Hepatocyte (in vitro differentiated cells): ENCODE measurements at regions not wholly inside any gene's neighbourhood (a gene's known extent, or its start where the extent isn't known, plus 50 kb on each side); places are given as distances from the start of the nearest gene placed in this dataset.

Source experiments
- DNase-seq: peaks from one replicate; pipeline ENCODE4 v3.0.0-alpha.2; 2016; ENCODE audit warnings: low spot score
- H2AFZ ChIP-seq: fragments of 200-600 bp; sonication (generic); 2 replicates; pipeline ENCODE4 v1.6.0; 2016; ENCODE audit warnings: antibody characterized with exemption, mild to moderate bottlenecking
- H3K27ac ChIP-seq: fragments of 200-600 bp; sonication (generic); 2 replicates; pipeline ENCODE4 v1.5.1; 2016; ENCODE audit warnings: mild to moderate bottlenecking
- H3K27me3 ChIP-seq: fragments of 200-600 bp; sonication (generic); 2 replicates; pipeline ENCODE4 v1.6.1; 2016
- H3K36me3 ChIP-seq: fragments of 200-600 bp; sonication (generic); replicated peaks from 2 replicates; pipeline ENCODE4 v1.5.1; 2016; ENCODE audit warnings: low read depth; ENCODE audit not compliant: insufficient read depth
- H3K4me1 ChIP-seq: fragments of 200-600 bp; sonication (generic); 2 replicates; pipeline ENCODE4 v1.5.1; 2016; ENCODE audit warnings: mild to moderate bottlenecking, moderate library complexity; ENCODE audit not compliant: insufficient read depth
- H3K4me2 ChIP-seq: fragments of 200-600 bp; sonication (generic); 2 replicates; pipeline ENCODE4 v1.6.0; 2016
- H3K4me3 ChIP-seq: fragments of 200-600 bp; sonication (generic); 2 replicates; pipeline ENCODE4 v1.5.1; 2016; ENCODE audit warnings: mild to moderate bottlenecking
- H3K79me2 ChIP-seq: fragments of 200-600 bp; sonication (generic); 2 replicates; pipeline ENCODE4 v1.6.0; 2017; ENCODE audit warnings: mild to moderate bottlenecking
- H3K9me2 ChIP-seq: fragments of 200-600 bp; sonication (generic); replicated peaks from 2 replicates; pipeline ENCODE4 v1.6.0; 2017; ENCODE audit warnings: mild to moderate bottlenecking; ENCODE audit not compliant: insufficient read depth
- H3K9me3 ChIP-seq: fragments of 200-600 bp; sonication (generic); 2 replicates; pipeline ENCODE4 v1.5.1; 2016; ENCODE audit warnings: low read depth, mild to moderate bottlenecking
- H4K20me1 ChIP-seq: fragments of 200-600 bp; sonication (generic); 2 replicates; pipeline ENCODE4 v1.6.0; 2016; ENCODE audit warnings: mild to moderate bottlenecking; ENCODE audit not compliant: insufficient read depth, poor library complexity, severe bottlenecking
- CTCF ChIP-seq: fragments of 200-600 bp; sonication (generic); IDR thresholded peaks from 2 replicates; pipeline ENCODE4 v1.5.1; 2016; ENCODE audit warnings: antibody characterized with exemption, mild to moderate bottlenecking; ENCODE audit not compliant: poor library complexity
- EZH2 ChIP-seq: fragments of 200-600 bp; sonication (generic); IDR thresholded peaks from 2 replicates; pipeline ENCODE4 v1.6.1; 2016; ENCODE audit warnings: antibody characterized with exemption, mild to moderate bottlenecking, borderline replicate concordance
- EZH2phosphoT487 ChIP-seq: fragments of 200-600 bp; sonication (generic); IDR thresholded peaks from one replicate; pipeline ENCODE4 v1.6.1; 2018; ENCODE audit warnings: antibody characterized with exemption, mild to moderate bottlenecking, low read depth, moderate library complexity; ENCODE audit not compliant: unreplicated experiment, severe bottlenecking
- WGBS: methylation state at CpG from one replicate; pipeline ENCODE4 v1.1.6; 2016; ENCODE audit warnings: low lambda C conversion rate; ENCODE audit errors: missing lambda C conversion rate; 5-methylcytosine and 5-hydroxymethylcytosine counted together

DNA sequence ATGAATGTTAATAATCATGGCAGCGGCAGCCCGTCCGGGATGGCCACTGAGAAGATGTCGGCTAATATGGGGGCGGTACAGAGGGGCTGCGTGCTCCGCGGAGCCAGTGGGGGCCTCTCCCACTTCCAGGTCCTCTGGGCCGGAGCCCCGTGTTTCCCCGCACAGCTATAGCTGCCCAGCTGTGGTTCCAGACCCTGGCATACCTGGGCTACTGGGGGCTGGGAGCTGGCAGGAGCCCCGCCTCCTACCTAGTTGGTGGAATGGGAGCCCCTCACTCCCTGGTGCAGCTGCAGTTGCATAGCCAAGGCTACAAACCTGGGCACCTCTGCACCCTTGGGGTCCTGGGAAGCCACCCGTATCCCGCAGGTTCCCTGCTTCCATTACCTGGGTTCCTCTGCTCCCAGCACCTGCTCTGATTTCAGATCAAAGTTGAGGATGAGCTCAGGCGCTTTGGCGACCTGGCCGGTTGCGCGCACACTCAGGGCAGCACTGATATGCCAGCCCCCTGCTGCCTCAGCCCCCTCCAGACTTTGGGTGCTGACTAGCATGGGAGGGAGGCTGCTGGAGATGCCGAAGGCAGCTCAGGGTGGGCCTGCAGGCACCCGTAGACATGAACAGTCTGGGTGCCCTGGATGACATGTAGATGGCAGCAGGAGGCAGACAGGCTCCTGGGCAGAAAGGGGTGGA lies 236.5 kb upstream of the SEMA3D start:
- Histone ChIP-seq H2AFZ (no peak overlapping the region), H3K27ac (no peak overlapping the region), H3K79me2 (no peaks in the 10 kb centered on the region), H3K4me1 (no peaks in the 10 kb centered on the region), H4K20me1 (no peaks in the 10 kb centered on the region), H3K4me2 (no peak overlapping the region), H3K9me3 (no peaks in the 10 kb centered on the region), H3K27me3 (no peaks in the 10 kb centered on the region), H3K36me3 (no peaks in the 10 kb centered on the region), H3K9me2 (no peaks in the 10 kb centered on the region), H3K4me3 (no peak overlapping the region)
- WGBS: 96% methylated on average over 20 of the region's 21 CpGs
- TF ChIP-seq EZH2phosphoT487 (no peak), EZH2 (no peak), CTCF (no peak)
- DNase-seq: no peak

DNA sequence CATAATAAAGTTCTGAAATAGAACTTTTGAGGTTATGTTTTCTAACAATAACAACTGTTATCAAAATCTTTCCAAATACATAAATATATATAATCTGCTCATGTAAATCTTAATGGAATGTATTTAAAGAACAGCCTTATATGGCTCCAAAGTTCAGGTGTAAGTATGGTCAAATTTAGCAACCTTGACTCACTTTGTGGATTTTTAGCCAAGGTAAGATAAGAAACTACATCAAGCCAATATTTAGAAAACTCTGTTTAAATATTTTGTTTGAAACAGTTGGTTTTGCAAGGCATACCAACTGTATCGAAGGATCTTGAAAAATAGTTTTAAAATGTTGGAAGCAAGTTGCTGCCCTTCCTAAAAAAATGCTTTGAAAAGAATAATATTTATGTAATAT lies 228.9 kb upstream of the SEMA3D start:
- H3K9me2 ChIP-seq: no peaks in the 10 kb centered on the region
- no peaks in the 10 kb centered on the region for H3K36me3 ChIP-seq
- H3K4me3 ChIP-seq: no peak overlapping the region
- no peaks in the 10 kb centered on the region for H4K20me1 ChIP-seq
- H3K27me3 ChIP-seq: no peaks in the 10 kb centered on the region
- 48% methylated on average over 1 of the region's 1 CpG for WGBS
- H3K9me3 ChIP-seq: no peaks in the 10 kb centered on the region
- no peaks in the 10 kb centered on the region for H3K79me2 ChIP-seq
- peak overlapping the region; percentile 50 for H3K4me2 ChIP-seq
- H3K27ac ChIP-seq: no peak overlapping the region
- no peak overlapping the region for H2AFZ ChIP-seq
- no peak for DNase-seq
- no peaks in the 10 kb centered on the region for H3K4me1 ChIP-seq
- no peak for TF ChIP-seq EZH2
- no peak for TF ChIP-seq EZH2phosphoT487
- no peak for TF ChIP-seq CTCF

- 85% methylated on average over 6 of the region's 6 CpGs for WGBS
- Histone ChIP-seq H4K20me1 (no peaks in the 10 kb centered on the region), H3K4me2 (no peak overlapping the region), H3K27ac (no peak overlapping the region), H3K4me3 (no peak overlapping the region), H3K9me3 (no peaks in the 10 kb centered on the region), H3K27me3 (no peaks in the 10 kb centered on the region), H3K4me1 (no peaks in the 10 kb centered on the region), H2AFZ (no peak overlapping the region), H3K79me2 (no peaks in the 10 kb centered on the region), H3K36me3 (no peaks in the 10 kb centered on the region), H3K9me2 (no peaks in the 10 kb centered on the region)
- TF ChIP-seq CTCF: no peak
- no peak for TF ChIP-seq EZH2
- no peak for TF ChIP-seq EZH2phosphoT487
- DNase-seq: no peak
Observed at GRCh38 chr7:85413718-85414117, 226.9 kb upstream of the SEMA3D start.

GRCh38 chr7:85412912-85413311 lies 226.1 kb upstream of the SEMA3D start:
- Histone ChIP-seq H3K36me3 (no peaks in the 10 kb centered on the region), H3K4me1 (no peaks in the 10 kb centered on the region), H3K27me3 (no peaks in the 10 kb centered on the region), H3K9me3 (no peaks in the 10 kb centered on the region), H2AFZ (no peak overlapping the region), H3K79me2 (no peaks in the 10 kb centered on the region), H3K9me2 (no peaks in the 10 kb centered on the region), H3K4me2 (no peak overlapping the region), H4K20me1 (no peaks in the 10 kb centered on the region), H3K27ac (no peak overlapping the region), H3K4me3 (no peak overlapping the region)
- no peak for DNase-seq
- 92% methylated on average over 3 of the region's 3 CpGs for WGBS
- TF ChIP-seq CTCF: no peak
- no peak for TF ChIP-seq EZH2
- no peak for TF ChIP-seq EZH2phosphoT487
